IgD-negative memory B cell (primary cell): ENCODE measurements at regions not wholly inside any gene's neighbourhood (a gene's known extent, or its start where the extent isn't known, plus 50 kb on each side); places are given as distances from the start of the nearest gene placed in this dataset.
A peak's percentile ranks its signal among the peaks of the same experiment; 100 is the strongest.
"Not testable (repeated sequence)": the region's sequence is repeated elsewhere in the genome, so short reads cannot be mapped to it uniquely, and the experiment has no call there.

ENCODE experiments used
- H3K27ac Mint-ChIP-seq, 3 donors: one replicate each; pipeline ENCODE4 v1.8.0; 2020 to 2022; ENCODE audit warnings: mild to moderate bottlenecking in 3 of 3, mixed read lengths in 3 of 3, moderate library complexity in 1 of 3
- H3K27me3 Mint-ChIP-seq: one replicate; pipeline ENCODE4 v1.8.0; 2021; ENCODE audit warnings: mixed read lengths
- H3K36me3 Mint-ChIP-seq: one replicate; pipeline ENCODE4 v1.8.0; 2020; ENCODE audit warnings: mild to moderate bottlenecking, mixed read lengths
- H3K4me1 Mint-ChIP-seq, 3 donors: one replicate each; pipeline ENCODE4 v1.8.0; 2020 to 2022; ENCODE audit warnings: mixed read lengths in 3 of 3, mild to moderate bottlenecking in 1 of 3
- H3K4me3 Mint-ChIP-seq, 4 donors: one replicate each; pipeline ENCODE4 v1.8.0; 2020 to 2022; ENCODE audit warnings: mild to moderate bottlenecking in 4 of 4, mixed read lengths in 4 of 4, moderate library complexity in 3 of 4
- H3K9me3 Mint-ChIP-seq, 3 donors: one replicate each; pipeline ENCODE4 v1.8.0; 2020 to 2021; ENCODE audit warnings: mixed read lengths in 3 of 3, mild to moderate bottlenecking in 1 of 3

GRCh38 chrX:85590638-85591037 is 211.2 kb upstream of the POF1B start:
- no peaks in the 10 kb centered on the region for H3K4me1 Mint-ChIP-seq
- no peak overlapping the region for H3K27ac Mint-ChIP-seq
- H3K36me3 Mint-ChIP-seq = no peaks in the 10 kb centered on the region
- no peak overlapping the region for H3K4me3 Mint-ChIP-seq
- no peaks in the 10 kb centered on the region for H3K27me3 Mint-ChIP-seq
- H3K9me3 Mint-ChIP-seq = no peaks in the 10 kb centered on the region

DNA sequence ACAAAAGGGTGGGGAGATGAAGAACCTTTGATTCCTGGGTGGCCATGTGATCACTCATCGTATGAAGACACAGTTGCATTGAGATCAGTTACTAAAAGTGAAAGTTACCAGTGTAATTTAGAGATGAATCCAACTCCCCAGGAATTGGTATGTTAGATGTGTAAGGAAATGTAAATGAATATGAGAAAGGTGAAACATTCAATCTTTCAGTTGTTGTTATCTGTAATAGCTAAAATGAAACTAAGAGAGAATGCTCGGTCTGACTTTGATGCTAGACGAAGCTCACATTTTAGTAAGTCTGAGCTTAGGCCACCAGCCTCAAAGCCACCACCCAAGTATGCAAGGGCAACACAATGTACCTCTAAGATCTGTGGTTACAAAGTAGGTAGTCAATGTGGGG is 194.3 kb upstream of the POF1B start:
- no peaks in the 10 kb centered on the region for H3K36me3 Mint-ChIP-seq
- H3K4me3 Mint-ChIP-seq = no peak overlapping the region
- no peaks in the 10 kb centered on the region for H3K27me3 Mint-ChIP-seq
- no peak overlapping the region for H3K27ac Mint-ChIP-seq
- peaks cover 0 to 2% (median 0%) of the 10 kb centered on the region in 3 donors for H3K4me1 Mint-ChIP-seq
- H3K9me3 Mint-ChIP-seq = peaks cover 2 to 3% (median 2%) of the 10 kb centered on the region in 3 donors

GRCh38 chrX:85570496-85570895 is 191.0 kb upstream of the POF1B start:
- no peaks in the 10 kb centered on the region for H3K36me3 Mint-ChIP-seq
- H3K27ac Mint-ChIP-seq = no peak overlapping the region
- H3K4me1 Mint-ChIP-seq = peaks cover 0 to 2% (median 0%) of the 10 kb centered on the region in 3 donors
- no peak overlapping the region for H3K4me3 Mint-ChIP-seq
- H3K27me3 Mint-ChIP-seq = no peaks in the 10 kb centered on the region
- H3K9me3 Mint-ChIP-seq = peaks cover 0 to 2% (median 0%) of the 10 kb centered on the region in 3 donors

GRCh38 chrX:85569686-85570085 is 190.2 kb upstream of the POF1B start:
- Mint-ChIP-seq H3K4me3 (peak overlapping the region in 1 of 4 donors; percentile 11), H3K9me3 (peaks cover 0 to 2% (median 0%) of the 10 kb centered on the region in 3 donors), H3K36me3 (peaks cover 2% of the 10 kb centered on the region), H3K27ac (no peak overlapping the region), H3K27me3 (no peaks in the 10 kb centered on the region), H3K4me1 (peaks cover 0 to 2% (median 0%) of the 10 kb centered on the region in 3 donors)

DNA sequence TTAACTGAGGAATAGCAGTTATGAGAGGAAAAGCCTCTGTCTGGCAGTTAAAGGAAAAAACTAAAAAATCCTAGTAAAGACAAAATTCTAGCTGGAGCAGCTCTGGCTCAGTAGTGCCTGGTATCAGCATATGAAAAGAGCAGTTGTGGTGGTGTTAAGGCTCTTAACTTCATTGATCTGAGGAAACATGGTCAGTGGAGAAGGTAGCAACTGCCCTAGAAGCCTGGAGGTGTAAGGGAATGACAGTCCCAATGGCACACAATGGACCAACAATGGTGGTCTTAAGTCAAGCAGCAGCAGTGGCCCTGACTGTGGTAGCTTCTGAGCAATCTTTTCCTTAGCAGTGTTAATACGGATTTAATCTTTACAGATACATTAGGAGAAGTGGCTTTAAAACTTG is 189.6 kb upstream of the POF1B start:
- Mint-ChIP-seq H3K27ac (no peak overlapping the region), H3K36me3 (peaks cover 2% of the 10 kb centered on the region), H3K9me3 (peaks cover 0 to 2% (median 0%) of the 10 kb centered on the region in 3 donors), H3K4me3 (no peak overlapping the region), H3K27me3 (no peaks in the 10 kb centered on the region), H3K4me1 (peaks cover 0 to 2% (median 0%) of the 10 kb centered on the region in 3 donors)

DNA sequence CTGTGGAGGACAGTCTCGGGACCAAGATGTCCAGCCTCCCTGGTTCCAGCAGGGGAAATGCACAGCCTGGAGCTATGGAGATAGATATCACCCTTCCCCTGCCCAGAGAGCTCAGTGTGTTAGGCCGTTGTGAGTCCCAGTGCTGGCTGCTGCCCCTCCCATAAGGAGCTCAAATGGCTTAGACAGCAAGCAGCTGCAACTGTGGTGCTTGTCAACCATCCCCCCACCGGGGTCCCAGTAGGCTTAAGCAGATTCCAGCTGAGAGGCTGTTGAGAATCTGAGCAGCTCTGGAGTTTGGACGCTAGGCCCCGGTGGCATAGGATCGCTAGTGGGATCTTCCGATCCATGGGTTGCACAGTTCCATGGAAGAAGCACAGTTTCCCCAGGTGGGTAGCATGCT is 181.8 kb upstream of the POF1B start:
- Mint-ChIP-seq H3K27me3 (no peaks in the 10 kb centered on the region), H3K27ac (no peak overlapping the region), H3K36me3 (peaks cover 2% of the 10 kb centered on the region), H3K4me1 (no peaks in the 10 kb centered on the region), H3K4me3 (no peak overlapping the region), H3K9me3 (no peaks in the 10 kb centered on the region)

DNA sequence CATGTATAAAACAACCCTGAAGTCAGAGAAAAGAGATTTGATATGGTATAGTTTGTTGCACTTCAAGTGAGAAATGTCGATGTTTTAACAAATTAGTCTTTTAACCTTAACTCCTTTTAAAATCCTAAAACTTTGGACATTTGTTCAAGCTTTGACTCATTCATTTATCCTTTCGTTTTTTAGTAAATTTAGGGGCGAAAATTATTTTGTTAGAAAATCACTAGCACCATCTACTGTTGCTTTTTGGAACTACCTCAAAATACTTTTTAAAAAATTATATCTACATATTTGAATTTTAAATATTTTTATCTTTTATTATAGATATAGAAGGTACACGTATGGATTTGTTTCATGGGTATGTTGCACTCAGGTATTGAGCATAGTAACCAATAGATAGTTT is 165.1 kb upstream of the POF1B start:
- Mint-ChIP-seq H3K9me3 (no peaks in the 10 kb centered on the region), H3K36me3 (no peaks in the 10 kb centered on the region), H3K27me3 (no peaks in the 10 kb centered on the region)

DNA sequence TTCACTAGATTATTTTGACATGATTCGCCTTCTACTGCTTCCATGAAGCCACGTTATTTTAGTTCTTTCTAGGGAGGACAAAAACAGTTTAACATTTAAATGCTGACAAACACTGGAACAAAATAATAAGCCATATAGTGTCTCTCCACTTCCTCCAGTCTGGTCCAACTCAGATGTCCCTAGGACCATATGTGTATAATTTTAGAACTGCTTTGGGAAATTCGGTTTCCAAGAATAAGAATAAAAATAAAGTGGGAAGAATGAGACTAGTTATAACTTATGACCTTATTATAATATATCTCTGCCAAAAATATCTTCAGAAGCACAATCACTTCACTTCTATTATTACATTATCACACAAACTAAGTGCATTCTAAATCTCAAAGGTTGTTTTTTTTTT is 164.4 kb upstream of the POF1B start:
- Mint-ChIP-seq H3K27me3 (no peaks in the 10 kb centered on the region), H3K4me3 (no peak overlapping the region), H3K9me3 (no peaks in the 10 kb centered on the region)

More for the DNA sequence above, 165.1 kb upstream of the POF1B start:
- H3K4me1 Mint-ChIP-seq = no peaks in the 10 kb centered on the region
- no peak overlapping the region for H3K27ac Mint-ChIP-seq
- no peak overlapping the region for H3K4me3 Mint-ChIP-seq

GRCh38 chrX:85529141-85529540 is 149.7 kb upstream of the POF1B start:
- not testable (repeated sequence) for H3K36me3 Mint-ChIP-seq, H3K4me3 Mint-ChIP-seq, H3K9me3 Mint-ChIP-seq, H3K4me1 Mint-ChIP-seq, H3K27ac Mint-ChIP-seq, H3K27me3 Mint-ChIP-seq

More for the DNA sequence above, 164.4 kb upstream of the POF1B start:
- Mint-ChIP-seq H3K27ac (no peak overlapping the region), H3K36me3 (no peaks in the 10 kb centered on the region), H3K4me1 (no peaks in the 10 kb centered on the region)

- Mint-ChIP-seq H3K27me3 (no peaks in the 10 kb centered on the region), H3K36me3 (peaks cover 2% of the 10 kb centered on the region), H3K4me3 (no peak overlapping the region), H3K4me1 (no peaks in the 10 kb centered on the region), H3K27ac (no peak overlapping the region), H3K9me3 (peaks cover 0 to 2% (median 0%) of the 10 kb centered on the region in 3 donors)
Observed at GRCh38 chrX:85517994-85518718, 138.7 kb upstream of the POF1B start.

DNA sequence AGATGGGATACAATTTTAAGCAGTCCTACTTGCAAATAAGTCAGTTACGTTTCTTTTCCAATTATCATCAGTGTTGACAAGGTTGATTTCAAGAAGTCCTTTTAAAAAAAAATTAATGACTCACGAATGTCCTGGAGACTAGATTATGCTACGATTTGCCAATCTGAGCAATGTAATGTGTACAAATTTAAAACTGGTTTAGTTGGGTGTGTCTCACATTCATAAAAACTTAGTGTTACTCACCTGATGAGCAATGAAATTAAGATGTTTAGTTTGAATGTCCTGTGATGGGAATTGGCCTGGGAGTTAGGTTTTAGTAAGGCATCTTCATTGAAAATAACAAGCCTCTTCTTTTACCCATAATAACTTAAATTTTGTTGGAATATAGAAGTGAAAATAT is 136.7 kb upstream of the POF1B start:
- Mint-ChIP-seq H3K9me3 (no peaks in the 10 kb centered on the region), H3K4me1 (no peaks in the 10 kb centered on the region)

GRCh38 chrX:85506871-85507270 is 127.4 kb upstream of the POF1B start:
- no peaks in the 10 kb centered on the region for H3K9me3 Mint-ChIP-seq
- no peaks in the 10 kb centered on the region for H3K36me3 Mint-ChIP-seq
- no peaks in the 10 kb centered on the region for H3K27me3 Mint-ChIP-seq
- H3K27ac Mint-ChIP-seq = no peak overlapping the region
- H3K4me1 Mint-ChIP-seq = no peaks in the 10 kb centered on the region
- H3K4me3 Mint-ChIP-seq = no peak overlapping the region

More for the DNA sequence above, 136.7 kb upstream of the POF1B start:
- Mint-ChIP-seq H3K27ac (no peak overlapping the region), H3K27me3 (no peaks in the 10 kb centered on the region), H3K36me3 (peaks cover 2% of the 10 kb centered on the region), H3K4me3 (no peak overlapping the region)

DNA sequence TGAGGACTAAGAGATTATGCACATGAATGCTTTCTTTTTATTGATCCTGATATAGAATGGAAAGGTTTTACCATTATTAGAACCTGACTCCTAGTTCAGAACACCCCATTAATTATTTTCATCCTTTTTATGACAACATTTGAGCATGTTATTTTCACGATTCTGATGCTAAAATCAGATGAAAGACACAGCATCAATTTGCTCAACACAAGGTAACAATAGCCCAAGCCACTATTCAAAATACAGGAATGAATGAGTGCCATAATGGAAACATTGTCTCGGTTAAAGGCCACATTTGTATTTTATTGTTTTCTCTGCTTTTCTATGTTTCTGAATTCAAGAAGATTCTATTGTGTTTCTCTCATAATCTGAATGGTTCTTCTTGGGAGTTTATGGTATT is 126.3 kb upstream of the POF1B start:
- H3K27me3 Mint-ChIP-seq = no peaks in the 10 kb centered on the region
- no peaks in the 10 kb centered on the region for H3K9me3 Mint-ChIP-seq
- H3K36me3 Mint-ChIP-seq = no peaks in the 10 kb centered on the region
- no peaks in the 10 kb centered on the region for H3K4me1 Mint-ChIP-seq
- H3K27ac Mint-ChIP-seq = no peak overlapping the region
- no peak overlapping the region for H3K4me3 Mint-ChIP-seq

- H3K4me1 Mint-ChIP-seq = no peaks in the 10 kb centered on the region
- no peak overlapping the region for H3K4me3 Mint-ChIP-seq
- H3K9me3 Mint-ChIP-seq = no peaks in the 10 kb centered on the region
- H3K36me3 Mint-ChIP-seq = no peaks in the 10 kb centered on the region
- no peaks in the 10 kb centered on the region for H3K27me3 Mint-ChIP-seq
- no peak overlapping the region for H3K27ac Mint-ChIP-seq
Observed at GRCh38 chrX:85504381-85504780, 124.9 kb upstream of the POF1B start.

GRCh38 chrX:85503258-85504158 is 124.0 kb upstream of the POF1B start:
- Mint-ChIP-seq H3K27ac (no peak overlapping the region), H3K4me3 (no peak overlapping the region), H3K4me1 (no peaks in the 10 kb centered on the region), H3K27me3 (no peaks in the 10 kb centered on the region), H3K9me3 (no peaks in the 10 kb centered on the region), H3K36me3 (no peaks in the 10 kb centered on the region)
